GM13976 (cell line): ENCODE measurements at regions not wholly inside any gene's neighbourhood (a gene's known extent, or its start where the extent isn't known, plus 50 kb on each side); places are given as distances from the start of the nearest gene placed in this dataset.

Source experiments
- DNase-seq: peaks from one replicate; pipeline ENCODE4 v3.0.0; 2012; ENCODE audit warnings: low spot score
- CTCF ChIP-seq: IDR thresholded peaks from 2 replicates; pipeline ENCODE4 v1.5.1; 2012; ENCODE audit warnings: borderline replicate concordance, mild to moderate bottlenecking; ENCODE audit not compliant: insufficient read depth; ENCODE audit errors: extremely low read depth, missing control alignments, control extremely low read depth
- in situ Hi-C: fragments of 300-500 bp; cut with MboI; formaldehyde crosslinking; loops from one replicate; pipeline ENCODE4 v1.12.0; 2022; ENCODE audit warnings: low sequenced_read_pairs, mixed read lengths, inconsistent platforms; ENCODE audit not compliant: unreplicated experiment

GRCh38 chr7:46451846-46452245 lies 530.8 kb upstream of the IGFBP3 start:
- in situ Hi-C loops: no loop called here
- no peak for DNase-seq
- TF ChIP-seq CTCF: no peak

DNA sequence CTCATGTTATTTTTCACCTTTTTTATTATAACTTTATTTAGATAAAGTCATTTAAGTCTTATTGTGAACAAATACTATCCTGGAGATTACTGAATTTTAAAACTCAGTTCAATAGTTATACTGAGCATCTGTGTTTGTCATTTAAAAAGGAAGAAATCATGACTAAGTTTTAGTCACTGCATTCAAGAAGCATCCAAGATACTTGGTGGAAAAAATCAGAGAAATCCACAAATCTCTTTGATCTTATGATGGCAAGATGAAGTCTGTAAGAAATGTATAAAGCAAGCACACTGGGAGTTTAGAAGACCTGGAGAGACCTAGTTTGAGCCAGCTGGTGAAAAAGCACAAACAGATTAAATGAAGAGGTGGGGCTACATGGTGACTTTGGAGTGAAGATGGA lies 529.8 kb upstream of the IGFBP3 start:
- in situ Hi-C loops: no loop called here
- DNase-seq: no peak
- no peak for TF ChIP-seq CTCF

GRCh38 chr7:46450425-46450824 lies 529.4 kb upstream of the IGFBP3 start:
- no peak for TF ChIP-seq CTCF
- no peak for DNase-seq
- in situ Hi-C loops: no loop called here

- TF ChIP-seq CTCF: no peak
- in situ Hi-C loops: no loop called here
- no peak for DNase-seq
These were observed 528.7 kb upstream of the IGFBP3 start for GRCh38 chr7:46449743-46450142.

GRCh38 chr7:46448478-46448877 lies 527.4 kb upstream of the IGFBP3 start:
- no peak for DNase-seq
- in situ Hi-C loops: no loop called here
- no peak for TF ChIP-seq CTCF

DNA sequence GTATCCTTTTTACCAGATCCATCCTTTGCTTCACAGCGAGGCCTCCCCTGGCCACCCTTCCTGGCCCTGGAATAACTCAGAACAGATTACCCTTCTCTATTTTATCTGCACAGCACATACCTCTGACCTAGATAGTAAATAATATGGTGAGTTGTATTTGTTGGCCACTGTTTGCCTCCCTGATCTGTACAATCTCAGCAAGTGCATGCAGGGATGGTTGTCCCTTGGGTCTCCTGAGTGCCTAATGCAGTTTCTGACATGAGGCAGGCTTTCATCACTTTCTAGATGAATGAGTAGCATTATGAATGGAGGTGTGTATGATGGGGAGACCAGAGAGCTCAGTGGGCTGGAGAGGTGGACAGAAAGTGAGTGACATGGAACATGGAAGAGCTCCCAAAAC lies 525.1 kb upstream of the IGFBP3 start:
- DNase-seq: no peak
- TF ChIP-seq CTCF: no peak
- in situ Hi-C loops: no loop called here

GRCh38 chr7:46444256-46444655 lies 523.2 kb upstream of the IGFBP3 start:
- in situ Hi-C loops: no loop called here
- no peak for DNase-seq
- TF ChIP-seq CTCF: no peak
